ENCODE measurements at regions not wholly inside any gene's neighbourhood (a gene's known extent, or its start where the extent isn't known, plus 50 kb on each side); places are given as distances from the start of the nearest gene placed in this dataset.

DNA sequence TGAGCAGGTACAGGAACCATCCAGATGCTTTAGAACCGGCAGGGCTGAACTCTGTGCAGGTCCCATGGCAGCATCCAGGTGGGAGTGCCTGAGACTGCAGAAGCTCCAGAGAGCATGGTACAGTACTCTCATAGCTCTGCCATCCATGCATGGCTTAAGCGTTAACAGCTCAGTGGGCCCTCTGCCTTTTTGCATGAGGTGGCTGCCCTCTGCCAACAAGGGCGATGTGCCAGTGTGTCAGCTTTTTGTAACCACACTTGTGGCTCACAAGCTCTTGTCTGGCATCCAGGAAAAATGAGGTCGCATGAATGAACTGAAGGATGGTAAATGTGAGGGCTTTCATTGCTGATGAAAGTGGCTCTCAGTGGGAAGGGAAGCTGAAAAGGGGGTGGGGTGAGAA is 950.1 kb downstream of the DIPK2A start:
- no CpG with 5 or more reads among the region's 4 CpGs for WGBS (ENCODE audit: extremely low coverage, insufficient read length, low lambda C conversion rate)
- H3K9me3 ChIP-seq (ENCODE audit: control insufficient read depth, low read depth, low read length), result no peaks in the 10 kb centered on the region
- TF ChIP-seq, protein P1, sequence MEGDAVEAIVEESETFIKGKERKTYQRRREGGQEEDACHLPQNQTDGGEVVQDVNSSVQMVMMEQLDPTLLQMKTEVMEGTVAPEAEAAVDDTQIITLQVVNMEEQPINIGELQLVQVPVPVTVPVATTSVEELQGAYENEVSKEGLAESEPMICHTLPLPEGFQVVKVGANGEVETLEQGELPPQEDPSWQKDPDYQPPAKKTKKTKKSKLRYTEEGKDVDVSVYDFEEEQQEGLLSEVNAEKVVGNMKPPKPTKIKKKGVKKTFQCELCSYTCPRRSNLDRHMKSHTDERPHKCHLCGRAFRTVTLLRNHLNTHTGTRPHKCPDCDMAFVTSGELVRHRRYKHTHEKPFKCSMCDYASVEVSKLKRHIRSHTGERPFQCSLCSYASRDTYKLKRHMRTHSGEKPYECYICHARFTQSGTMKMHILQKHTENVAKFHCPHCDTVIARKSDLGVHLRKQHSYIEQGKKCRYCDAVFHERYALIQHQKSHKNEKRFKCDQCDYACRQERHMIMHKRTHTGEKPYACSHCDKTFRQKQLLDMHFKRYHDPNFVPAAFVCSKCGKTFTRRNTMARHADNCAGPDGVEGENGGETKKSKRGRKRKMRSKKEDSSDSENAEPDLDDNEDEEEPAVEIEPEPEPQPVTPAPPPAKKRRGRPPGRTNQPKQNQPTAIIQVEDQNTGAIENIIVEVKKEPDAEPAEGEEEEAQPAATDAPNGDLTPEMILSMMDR (conservative IDR thresholded peaks at IDR 0.05), result no peak
- no peak overlapping the region for H4K91ac ChIP-seq (ENCODE audit: insufficient read length, low read depth, low read length)
- H4K8ac ChIP-seq (replicated peaks; ENCODE audit: insufficient read length, low read depth, low read length), result no peak overlapping the region
- no peaks in the 10 kb centered on the region for H3K27me3 ChIP-seq (ENCODE audit: insufficient read depth, low read length)
- no peak overlapping the region for H2BK120ac ChIP-seq (ENCODE audit: low read depth, low read length, poor library complexity, severe bottlenecking)
- no peak overlapping the region for H2AK5ac ChIP-seq (ENCODE audit: insufficient read length, low read length)
- H3K27ac Mint-ChIP-seq, result no peak overlapping the region
- no peak overlapping the region for H2BK15ac ChIP-seq (ENCODE audit: low read depth, low read length)
- H3K4me1 Mint-ChIP-seq, result no peaks in the 10 kb centered on the region
- no peak overlapping the region for H3K4ac ChIP-seq (ENCODE audit: low read depth, low read length)
- H3K23ac ChIP-seq (ENCODE audit: insufficient read length, low read depth, low read length), result no peak overlapping the region
- H4K5ac ChIP-seq (ENCODE audit: insufficient read length, low read depth, low read length), result no peak overlapping the region
- H2BK5ac ChIP-seq (ENCODE audit: insufficient read length, low read length), result no peak overlapping the region
- H3K36me3 Mint-ChIP-seq (ENCODE audit: insufficient read depth in 1 of 3, low read depth in 3 of 3), result no peaks in the 10 kb centered on the region
- H3K23me2 ChIP-seq (ENCODE audit: insufficient read length, low read depth, low read length, poor library complexity, severe bottlenecking), result no peaks in the 10 kb centered on the region
- H2AFZ ChIP-seq (ENCODE audit: low read length), result no peak overlapping the region
- H3K14ac ChIP-seq (ENCODE audit: insufficient read depth, low read length), result no peak overlapping the region
- no peaks in the 10 kb centered on the region for H3K79me2 ChIP-seq (ENCODE audit: insufficient read depth, low read length)
- no peaks in the 10 kb centered on the region for H3K27me3 Mint-ChIP-seq (ENCODE audit: low read depth)
- H3K9ac ChIP-seq (ENCODE audit: extremely low read depth, insufficient read length, low read length), result no peak overlapping the region
- no peak overlapping the region for H2BK20ac ChIP-seq (ENCODE audit: low read depth, low read length, poor library complexity, severe bottlenecking)
- no peak overlapping the region for H3T11ph ChIP-seq (ENCODE audit: low read length)
- no peaks in the 10 kb centered on the region for H3K79me1 ChIP-seq (ENCODE audit: insufficient read depth, low read depth, low read length, poor library complexity, severe bottlenecking)
- no peak overlapping the region for H2BK12ac ChIP-seq (ENCODE audit: insufficient read length, low read depth, low read length)
- H3K27ac ChIP-seq (ENCODE audit: insufficient read length, low read depth, low read length), result no peak overlapping the region
- DNase-seq, result no peak
- no peak overlapping the region for H3K56ac ChIP-seq (ENCODE audit: insufficient read length, low read depth, low read length)
- H4K20me1 ChIP-seq (ENCODE audit: control insufficient read depth, insufficient read depth, insufficient read length), result no peaks in the 10 kb centered on the region
- no peak overlapping the region for H3K18ac ChIP-seq (ENCODE audit: insufficient read length, low read depth, low read length)
- no peak overlapping the region for H3K4me3 Mint-ChIP-seq
- H3K4me1 ChIP-seq (ENCODE audit: insufficient read depth, low read length), result no peaks in the 10 kb centered on the region
- H3K4me2 ChIP-seq (ENCODE audit: insufficient read depth, insufficient read length, low read length), result no peak overlapping the region
- H3K9me3 Mint-ChIP-seq, result no peaks in the 10 kb centered on the region

Measured in H9 (cell line).